ENCODE measurements at regions not wholly inside any gene's neighbourhood (a gene's known extent, or its start where the extent isn't known, plus 50 kb on each side); places are given as distances from the start of the nearest gene placed in this dataset.

GRCh38 chr22:34283844-34284243 is 363.6 kb upstream of the LARGE1 start:
- DNase-seq (ENCODE audit: low read depth in 1 of 2, low spot score in 1 of 2), result no peak
- no peak for TF ChIP-seq CTCF (IDR thresholded peaks at IDR 0.05; ENCODE audit: low read depth, low read length)
- no peaks in the 10 kb centered on the region for H3K36me3 ChIP-seq
- peaks cover 20% of the 10 kb centered on the region for H3K4me1 ChIP-seq (ENCODE audit: low read depth)
- no peak overlapping the region for H3K27ac ChIP-seq
- no peaks in the 10 kb centered on the region for H3K9me3 ChIP-seq (ENCODE audit: low read depth)
- H3K4me3 ChIP-seq, result no peak overlapping the region
- no peaks in the 10 kb centered on the region for H3K27me3 ChIP-seq

- H3K4me3 ChIP-seq, result no peak overlapping the region
- TF ChIP-seq CTCF (IDR thresholded peaks at IDR 0.05; ENCODE audit: low read depth, low read length), result no peak
- no peaks in the 10 kb centered on the region for H3K36me3 ChIP-seq
These were observed 373.0 kb upstream of the LARGE1 start for GRCh38 chr22:34293324-34293723.

GRCh38 chr22:34294476-34294875 is 374.2 kb upstream of the LARGE1 start:
- Histone ChIP-seq H3K36me3 (no peaks in the 10 kb centered on the region), H3K4me1 (ENCODE audit: low read depth) (peaks cover 21% of the 10 kb centered on the region), H3K27ac (no peak overlapping the region), H3K9me3 (ENCODE audit: low read depth) (no peaks in the 10 kb centered on the region), H3K4me3 (no peak overlapping the region), H3K27me3 (no peaks in the 10 kb centered on the region)
- TF ChIP-seq CTCF (IDR thresholded peaks at IDR 0.05; ENCODE audit: low read depth, low read length), result no peak
- DNase-seq (ENCODE audit: low read depth in 1 of 2, low spot score in 1 of 2), result no peak

More at GRCh38 chr22:34293324-34293723, 373.0 kb upstream of the LARGE1 start:
- H3K27me3 ChIP-seq, result no peaks in the 10 kb centered on the region
- H3K27ac ChIP-seq, result no peak overlapping the region
- H3K4me1 ChIP-seq (ENCODE audit: low read depth), result peaks cover 17% of the 10 kb centered on the region
- DNase-seq (ENCODE audit: low read depth in 1 of 2, low spot score in 1 of 2), result peak in 1 of 2 donors; percentile 4
- no peaks in the 10 kb centered on the region for H3K9me3 ChIP-seq (ENCODE audit: low read depth)

GRCh38 chr22:34294986-34295385 is 374.7 kb upstream of the LARGE1 start:
- Histone ChIP-seq H3K36me3 (no peaks in the 10 kb centered on the region), H3K4me1 (ENCODE audit: low read depth) (peaks cover 26% of the 10 kb centered on the region), H3K27me3 (no peaks in the 10 kb centered on the region), H3K4me3 (no peak overlapping the region), H3K9me3 (ENCODE audit: low read depth) (no peaks in the 10 kb centered on the region), H3K27ac (no peak overlapping the region)
- TF ChIP-seq CTCF (IDR thresholded peaks at IDR 0.05; ENCODE audit: low read depth, low read length), result no peak
- no peak for DNase-seq (ENCODE audit: low read depth in 1 of 2, low spot score in 1 of 2)

- Histone ChIP-seq H3K36me3 (no peaks in the 10 kb centered on the region), H3K9me3 (ENCODE audit: low read depth) (no peaks in the 10 kb centered on the region), H3K27ac (no peak overlapping the region), H3K4me1 (ENCODE audit: low read depth) (peaks cover 38% of the 10 kb centered on the region), H3K4me3 (no peak overlapping the region), H3K27me3 (no peaks in the 10 kb centered on the region)
- TF ChIP-seq CTCF (IDR thresholded peaks at IDR 0.05; ENCODE audit: low read depth, low read length), result no peak
- DNase-seq (ENCODE audit: low read depth in 1 of 2, low spot score in 1 of 2), result no peak
These were observed 376.2 kb upstream of the LARGE1 start for GRCh38 chr22:34296461-34296860.
